ENCODE measurements at regions not wholly inside any gene's neighbourhood (a gene's known extent, or its start where the extent isn't known, plus 50 kb on each side); places are given as distances from the start of the nearest gene placed in this dataset.

DNA sequence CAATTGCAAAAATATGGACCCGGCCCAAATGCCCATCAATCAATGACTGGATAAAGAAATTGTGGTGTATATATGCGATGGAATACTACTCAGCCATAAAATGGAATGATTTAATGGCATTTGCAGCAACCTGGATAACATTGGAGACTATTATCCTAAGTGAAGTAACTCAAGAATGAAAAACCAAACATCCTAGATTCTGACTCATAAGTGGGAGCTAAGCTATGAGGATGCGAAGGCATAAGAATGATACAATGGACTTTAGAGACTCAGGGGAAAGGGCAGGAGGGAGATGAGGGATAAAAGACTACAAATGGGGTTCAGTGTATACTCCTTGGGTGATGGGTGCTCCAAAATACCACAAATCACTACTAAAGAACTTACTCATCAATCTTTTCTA lies 247.6 kb upstream of the FBXL7 start:
- Histone ChIP-seq H3K36me3 (ENCODE audit: insufficient read depth, low read length, poor library complexity, severe bottlenecking) (no peaks in the 10 kb centered on the region), H3K4me3 (ENCODE audit: low read depth, low read length, poor library complexity, severe bottlenecking) (no peak overlapping the region), H3K27ac (ENCODE audit: low read depth, low read length, poor library complexity, severe bottlenecking) (no peak overlapping the region), H3K4me1 (ENCODE audit: insufficient read depth, low read length, poor library complexity, severe bottlenecking) (no peaks in the 10 kb centered on the region), H3K27me3 (replicated peaks; ENCODE audit: insufficient read depth, low read depth, low read length, poor library complexity) (no peaks in the 10 kb centered on the region), H3K9me3 (ENCODE audit: low read depth, low read length, poor library complexity, severe bottlenecking) (peaks cover 6% of the 10 kb centered on the region)
- CTCF ChIA-PET: no interaction called here
- no TSS peak for BruUV-seq (replicated peaks)
- TF ChIP-seq EZH2 (IDR thresholded peaks at IDR 0.05; ENCODE audit: borderline replicate concordance, low read depth, low read length, poor library complexity, severe bottlenecking): no peak
- TF ChIP-seq, protein P1, sequence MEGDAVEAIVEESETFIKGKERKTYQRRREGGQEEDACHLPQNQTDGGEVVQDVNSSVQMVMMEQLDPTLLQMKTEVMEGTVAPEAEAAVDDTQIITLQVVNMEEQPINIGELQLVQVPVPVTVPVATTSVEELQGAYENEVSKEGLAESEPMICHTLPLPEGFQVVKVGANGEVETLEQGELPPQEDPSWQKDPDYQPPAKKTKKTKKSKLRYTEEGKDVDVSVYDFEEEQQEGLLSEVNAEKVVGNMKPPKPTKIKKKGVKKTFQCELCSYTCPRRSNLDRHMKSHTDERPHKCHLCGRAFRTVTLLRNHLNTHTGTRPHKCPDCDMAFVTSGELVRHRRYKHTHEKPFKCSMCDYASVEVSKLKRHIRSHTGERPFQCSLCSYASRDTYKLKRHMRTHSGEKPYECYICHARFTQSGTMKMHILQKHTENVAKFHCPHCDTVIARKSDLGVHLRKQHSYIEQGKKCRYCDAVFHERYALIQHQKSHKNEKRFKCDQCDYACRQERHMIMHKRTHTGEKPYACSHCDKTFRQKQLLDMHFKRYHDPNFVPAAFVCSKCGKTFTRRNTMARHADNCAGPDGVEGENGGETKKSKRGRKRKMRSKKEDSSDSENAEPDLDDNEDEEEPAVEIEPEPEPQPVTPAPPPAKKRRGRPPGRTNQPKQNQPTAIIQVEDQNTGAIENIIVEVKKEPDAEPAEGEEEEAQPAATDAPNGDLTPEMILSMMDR (conservative IDR thresholded peaks at IDR 0.05; ENCODE audit: low read depth, low read length): no peak
- DNase-seq (ENCODE audit: low spot score): no peak
- POLR2A ChIA-PET (ENCODE audit: low non-redundant PET): no interaction called here
- intact Hi-C loops (cut with micrococcal nuclease; ENCODE audit: unreplicated experiment): no loop called here

DNA sequence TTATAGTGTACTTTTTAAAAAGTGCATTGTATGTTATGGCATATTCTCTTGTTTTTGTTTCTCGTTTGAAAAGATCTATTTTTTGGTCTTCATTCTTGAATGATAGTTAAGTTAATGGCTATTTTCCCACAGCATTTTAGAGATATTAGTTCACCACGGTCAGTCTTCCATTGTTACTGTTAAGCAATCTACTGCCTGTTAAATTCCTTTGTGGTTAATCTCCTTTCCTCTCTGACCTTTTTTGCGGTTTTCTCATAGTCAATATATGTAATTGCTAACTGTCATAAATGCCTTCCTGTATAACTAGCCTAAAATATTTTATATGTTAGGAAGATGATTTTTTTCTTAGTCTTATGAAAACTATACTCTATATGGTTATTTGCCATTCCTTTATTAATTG lies 250.8 kb upstream of the FBXL7 start:
- H3K36me3 ChIP-seq (ENCODE audit: insufficient read depth, low read length, poor library complexity, severe bottlenecking): no peaks in the 10 kb centered on the region
- H3K4me1 ChIP-seq (ENCODE audit: insufficient read depth, low read length, poor library complexity, severe bottlenecking): no peaks in the 10 kb centered on the region
- no TSS peak for BruUV-seq (replicated peaks)
- intact Hi-C loops (cut with micrococcal nuclease; ENCODE audit: unreplicated experiment): no loop called here
- ChIA-PET CTCF (no interaction called here), POLR2A (ENCODE audit: low non-redundant PET) (no interaction called here)
- no peaks in the 10 kb centered on the region for H3K27me3 ChIP-seq (replicated peaks; ENCODE audit: insufficient read depth, low read depth, low read length, poor library complexity)
- H3K9me3 ChIP-seq (ENCODE audit: low read depth, low read length, poor library complexity, severe bottlenecking): peaks cover 6% of the 10 kb centered on the region
- TF ChIP-seq, protein P1 (conservative IDR thresholded peaks at IDR 0.05; ENCODE audit: low read depth, low read length): no peak
- TF ChIP-seq EZH2 (IDR thresholded peaks at IDR 0.05; ENCODE audit: borderline replicate concordance, low read depth, low read length, poor library complexity, severe bottlenecking): no peak
- H3K4me3 ChIP-seq (ENCODE audit: low read depth, low read length, poor library complexity, severe bottlenecking): no peak overlapping the region
- no peak overlapping the region for H3K27ac ChIP-seq (ENCODE audit: low read depth, low read length, poor library complexity, severe bottlenecking)
- DNase-seq (ENCODE audit: low spot score): no peak

DNA sequence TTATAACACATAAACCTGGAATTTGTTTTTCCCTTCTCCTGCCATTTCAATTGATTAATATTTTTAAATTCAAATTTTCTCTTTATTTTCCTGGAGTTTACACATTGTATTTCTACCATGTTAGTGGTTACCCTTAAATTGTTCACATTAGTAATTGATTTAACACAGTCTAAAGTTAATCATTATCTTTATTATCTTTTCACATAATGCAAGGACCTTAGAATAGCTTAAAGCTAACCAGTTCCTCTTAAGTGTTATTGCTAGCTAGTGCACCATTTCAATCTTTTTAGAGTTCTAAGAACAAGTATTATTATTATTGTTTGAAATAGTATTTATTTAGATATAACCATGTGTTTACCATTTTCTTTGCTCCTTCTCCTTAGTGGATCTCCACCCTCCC lies 251.2 kb upstream of the FBXL7 start:
- ChIA-PET POLR2A (ENCODE audit: low non-redundant PET) (no interaction called here), CTCF (no interaction called here)
- DNase-seq (ENCODE audit: low spot score): no peak
- Histone ChIP-seq H3K9me3 (ENCODE audit: low read depth, low read length, poor library complexity, severe bottlenecking) (peaks cover 6% of the 10 kb centered on the region), H3K36me3 (ENCODE audit: insufficient read depth, low read length, poor library complexity, severe bottlenecking) (no peaks in the 10 kb centered on the region), H3K4me3 (ENCODE audit: low read depth, low read length, poor library complexity, severe bottlenecking) (no peak overlapping the region), H3K27me3 (replicated peaks; ENCODE audit: insufficient read depth, low read depth, low read length, poor library complexity) (no peaks in the 10 kb centered on the region), H3K27ac (ENCODE audit: low read depth, low read length, poor library complexity, severe bottlenecking) (no peak overlapping the region), H3K4me1 (ENCODE audit: insufficient read depth, low read length, poor library complexity, severe bottlenecking) (no peaks in the 10 kb centered on the region)
- no TSS peak for BruUV-seq (replicated peaks)
- TF ChIP-seq, protein P1 (conservative IDR thresholded peaks at IDR 0.05; ENCODE audit: low read depth, low read length): no peak
- TF ChIP-seq EZH2 (IDR thresholded peaks at IDR 0.05; ENCODE audit: borderline replicate concordance, low read depth, low read length, poor library complexity, severe bottlenecking): no peak
- intact Hi-C loops (cut with micrococcal nuclease; ENCODE audit: unreplicated experiment): no loop called here
